Erythroblast (primary cell): ENCODE measurements at regions not wholly inside any gene's neighbourhood (a gene's known extent, or its start where the extent isn't known, plus 50 kb on each side); places are given as distances from the start of the nearest gene placed in this dataset.

ENCODE experiments used
- GATA1 ChIP-seq: IDR thresholded peaks from 2 replicates; pipeline ENCODE4 v1.6.1; 2011; ENCODE audit warnings: low read depth, mild to moderate bottlenecking, control low read depth, low read length, moderate library complexity
- POLR2A ChIP-seq: IDR thresholded peaks from 2 replicates; pipeline ENCODE4 v1.6.1; 2011; ENCODE audit warnings: mild to moderate bottlenecking, low read length

DNA sequence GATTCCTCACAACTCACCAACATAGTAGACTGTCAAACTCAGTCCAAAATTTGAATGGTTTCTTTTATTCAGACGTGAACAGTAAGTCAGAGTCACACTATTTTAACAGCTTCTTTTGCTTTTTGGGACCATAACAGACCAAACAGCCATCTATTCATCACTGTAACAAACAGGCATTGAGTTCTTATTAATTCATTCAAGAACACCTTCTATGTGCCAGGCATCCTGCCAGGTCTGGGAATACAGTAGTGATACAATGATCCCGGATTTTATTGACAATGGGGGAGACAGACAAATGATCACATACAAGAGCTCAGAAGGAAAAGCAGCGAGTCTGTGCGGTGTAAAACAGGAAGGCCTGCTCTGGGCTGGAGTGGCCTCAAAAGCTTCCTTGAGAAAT lies 153.3 kb upstream of the ERCC6L2 start:
- TF ChIP-seq POLR2A (no peak), GATA1 (no peak)
